PC-9 (cell line): ENCODE measurements at regions not wholly inside any gene's neighbourhood (a gene's known extent, or its start where the extent isn't known, plus 50 kb on each side); places are given as distances from the start of the nearest gene placed in this dataset.

ENCODE experiments used
- BruUV-seq: library from RNA; stranded (reverse); fragments of 400-500 nt; replicated peaks from 2 replicates; lab custom pipeline; 2021; lab: Mats Ljungman, UMichigan
- CTCF ChIA-PET: fragments of 300-600 bp; sonication (Branson Sonifier 250); formaldehyde crosslinking; loops from one replicate; lab custom pipeline; 2022; ENCODE audit warnings: antibody characterized with exemption; lab: Charles Lee
- POLR2A ChIA-PET: fragments of 300-600 bp; sonication (Branson Sonifier 250); formaldehyde crosslinking; loops from one replicate; lab custom pipeline; 2022; ENCODE audit warnings: antibody characterized with exemption; ENCODE audit not compliant: unreplicated experiment; lab: Charles Lee
- DNase-seq, 2 experiments: peaks; one replicate each; pipeline versions ENCODE4 v3.0.0 to v3.0.0-alpha.2; 2015 to 2022; ENCODE audit warnings: mixed read lengths in 1 of 2
- H2AFZ ChIP-seq: fragments of 200-600 bp; sonication (generic); 2 replicates; pipeline ENCODE4 v1.8.1; 2017; ENCODE audit warnings: antibody characterized with exemption
- H3F3A ChIP-seq: fragments of 200-600 bp; sonication (generic); 2 replicates; pipeline ENCODE4 v1.8.1; 2017; ENCODE audit warnings: antibody characterized with exemption, mild to moderate bottlenecking, low read depth; ENCODE audit not compliant: insufficient read depth
- H3K27ac ChIP-seq: fragments of 200-600 bp; sonication (generic); 2 replicates; pipeline ENCODE4 v1.6.1; 2016; ENCODE audit warnings: mixed run types
- H3K27me3 ChIP-seq: fragments of 200-600 bp; sonication (generic); 2 replicates; pipeline ENCODE4 v1.6.1; 2016; ENCODE audit warnings: low read depth, mixed run types; ENCODE audit not compliant: insufficient read depth
- H3K36me3 ChIP-seq: fragments of 200-600 bp; sonication (generic); 2 replicates; pipeline ENCODE4 v1.6.1; 2016; ENCODE audit warnings: low read depth, mixed run types
- H3K4me1 ChIP-seq: fragments of 200-600 bp; sonication (generic); replicated peaks from 2 replicates; pipeline ENCODE4 v1.6.1; 2016; ENCODE audit warnings: mixed run types; ENCODE audit not compliant: insufficient read depth
- H3K4me2 ChIP-seq: fragments of 200-600 bp; sonication (generic); 2 replicates; pipeline ENCODE4 v1.6.1; 2017; ENCODE audit warnings: mixed run types
- H3K4me3 ChIP-seq: fragments of 200-600 bp; sonication (generic); 2 replicates; pipeline ENCODE4 v1.6.1; 2016; ENCODE audit warnings: mixed run types
- H3K79me2 ChIP-seq: fragments of 200-600 bp; sonication (generic); 2 replicates; pipeline ENCODE4 v1.6.1; 2017; ENCODE audit warnings: low read depth, mixed run types
- H3K9me2 ChIP-seq: fragments of 200-600 bp; sonication (generic); 2 replicates; pipeline ENCODE4 v1.8.1; 2017; ENCODE audit warnings: mild to moderate bottlenecking; ENCODE audit not compliant: insufficient read depth
- H3K9me3 ChIP-seq: fragments of 200-600 bp; sonication (generic); 2 replicates; pipeline ENCODE4 v1.8.1; 2016; ENCODE audit warnings: low read depth; ENCODE audit not compliant: insufficient read depth
- H4K20me1 ChIP-seq: fragments of 200-600 bp; sonication (generic); 2 replicates; pipeline ENCODE4 v1.8.1; 2017; ENCODE audit not compliant: insufficient read depth
- EZH2 ChIP-seq: fragments of 200-600 bp; sonication (generic); IDR thresholded peaks from 2 replicates; pipeline ENCODE4 v1.8.0; 2017; ENCODE audit warnings: antibody characterized with exemption, low read depth
- intact Hi-C: fragments of 100-400 bp; cut with micrococcal nuclease; formaldehyde crosslinking; loops from one replicate; pipeline ENCODE4 v1.10.0; 2022; ENCODE audit not compliant: unreplicated experiment
- TF ChIP-seq, protein P1 (sequence below): fragments of 200-600 bp; sonication (generic); conservative IDR thresholded peaks from 2 replicates; pipeline ENCODE4 v1.6.1; 2017; ENCODE audit warnings: mixed run types, antibody characterized with exemption, mild to moderate bottlenecking, moderate library complexity

DNA sequence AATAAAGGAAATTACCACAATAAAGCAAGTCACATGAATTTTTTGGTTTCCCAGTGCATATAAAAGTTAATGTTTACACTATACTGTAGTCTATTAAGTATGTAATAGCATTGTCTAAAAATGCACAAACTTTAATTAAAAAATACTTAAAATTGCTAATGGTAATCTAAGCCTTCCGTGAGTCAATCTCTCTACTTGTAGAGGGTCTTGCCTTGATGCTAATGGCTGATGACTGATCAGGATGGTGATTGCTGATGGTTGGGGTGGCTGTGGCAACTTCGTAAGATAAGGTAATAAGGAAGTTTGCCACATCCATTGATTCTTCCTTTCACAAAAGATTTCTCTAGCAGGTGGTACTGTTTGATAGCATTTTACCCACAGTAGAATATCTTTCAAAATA is 466.6 kb upstream of the PROX1 start:
- H3K79me2 ChIP-seq = no peaks in the 10 kb centered on the region

DNA sequence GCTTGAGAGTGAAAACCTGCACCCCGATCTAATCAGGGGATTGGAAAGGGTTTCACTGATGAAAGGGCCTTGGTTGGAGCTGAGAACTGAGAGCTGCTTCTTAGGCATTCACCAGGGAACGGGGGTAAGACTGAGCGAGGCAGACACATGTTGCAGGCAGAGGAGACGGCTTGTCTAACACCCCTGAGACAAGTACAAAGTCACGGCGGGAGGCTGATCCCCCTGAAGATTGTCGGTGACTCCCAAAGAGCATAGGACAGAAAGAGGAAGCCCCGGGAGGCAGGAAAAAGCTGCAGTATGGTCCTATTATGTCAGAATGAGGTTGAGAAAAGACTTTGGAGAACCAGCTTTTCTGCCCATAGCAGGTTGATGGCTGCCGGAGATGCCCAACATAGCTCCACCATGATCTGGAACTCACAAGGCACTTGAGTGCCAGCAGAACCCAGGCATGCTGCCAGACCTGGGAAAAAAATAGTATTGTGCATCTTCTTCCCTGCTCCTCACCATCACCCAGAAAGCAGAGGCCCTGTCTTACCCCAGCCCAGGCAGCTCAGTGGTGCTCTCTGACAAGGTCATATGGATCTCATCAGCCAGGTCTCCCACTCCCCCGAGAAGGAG is 463.9 kb upstream of the PROX1 start:
- TF ChIP-seq EZH2 = no peak
- TF ChIP-seq, protein P1, sequence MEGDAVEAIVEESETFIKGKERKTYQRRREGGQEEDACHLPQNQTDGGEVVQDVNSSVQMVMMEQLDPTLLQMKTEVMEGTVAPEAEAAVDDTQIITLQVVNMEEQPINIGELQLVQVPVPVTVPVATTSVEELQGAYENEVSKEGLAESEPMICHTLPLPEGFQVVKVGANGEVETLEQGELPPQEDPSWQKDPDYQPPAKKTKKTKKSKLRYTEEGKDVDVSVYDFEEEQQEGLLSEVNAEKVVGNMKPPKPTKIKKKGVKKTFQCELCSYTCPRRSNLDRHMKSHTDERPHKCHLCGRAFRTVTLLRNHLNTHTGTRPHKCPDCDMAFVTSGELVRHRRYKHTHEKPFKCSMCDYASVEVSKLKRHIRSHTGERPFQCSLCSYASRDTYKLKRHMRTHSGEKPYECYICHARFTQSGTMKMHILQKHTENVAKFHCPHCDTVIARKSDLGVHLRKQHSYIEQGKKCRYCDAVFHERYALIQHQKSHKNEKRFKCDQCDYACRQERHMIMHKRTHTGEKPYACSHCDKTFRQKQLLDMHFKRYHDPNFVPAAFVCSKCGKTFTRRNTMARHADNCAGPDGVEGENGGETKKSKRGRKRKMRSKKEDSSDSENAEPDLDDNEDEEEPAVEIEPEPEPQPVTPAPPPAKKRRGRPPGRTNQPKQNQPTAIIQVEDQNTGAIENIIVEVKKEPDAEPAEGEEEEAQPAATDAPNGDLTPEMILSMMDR = no peak
- H3K79me2 ChIP-seq = no peaks in the 10 kb centered on the region
- no peaks in the 10 kb centered on the region for H4K20me1 ChIP-seq
- no peak for DNase-seq
- peaks cover 9% of the 10 kb centered on the region; the same call in 1 of the 2 replicates for H3K9me3 ChIP-seq
- H3K4me2 ChIP-seq = no peak overlapping the region
- BruUV-seq = no TSS peak
- intact Hi-C loops = no loop called here
- H3K4me3 ChIP-seq = no peak overlapping the region
- CTCF ChIA-PET = no interaction called here
- no peaks in the 10 kb centered on the region for H3K4me1 ChIP-seq
- H3F3A ChIP-seq = no peaks in the 10 kb centered on the region
- H3K9me2 ChIP-seq = no peaks in the 10 kb centered on the region
- H3K36me3 ChIP-seq = no peaks in the 10 kb centered on the region
- POLR2A ChIA-PET = no interaction called here
- no peaks in the 10 kb centered on the region for H3K27me3 ChIP-seq
- no peak overlapping the region for H2AFZ ChIP-seq
- H3K27ac ChIP-seq = no peak overlapping the region

More for the DNA sequence above, 466.6 kb upstream of the PROX1 start:
- TF ChIP-seq, protein P1 = no peak
- TF ChIP-seq EZH2 = no peak
- H3K9me2 ChIP-seq = no peaks in the 10 kb centered on the region
- H3K4me3 ChIP-seq = no peak overlapping the region
- intact Hi-C loops = no loop called here
- no peaks in the 10 kb centered on the region for H3F3A ChIP-seq
- no peaks in the 10 kb centered on the region for H3K27me3 ChIP-seq
- H3K4me1 ChIP-seq = no peaks in the 10 kb centered on the region
- peaks cover 9% of the 10 kb centered on the region; the same call in 1 of the 2 replicates for H3K9me3 ChIP-seq
- no TSS peak for BruUV-seq
- ChIA-PET CTCF (no interaction called here), POLR2A (no interaction called here)
- no peaks in the 10 kb centered on the region for H3K36me3 ChIP-seq
- no peak overlapping the region for H3K27ac ChIP-seq
- H2AFZ ChIP-seq = no peak overlapping the region
- DNase-seq = no peak
- no peaks in the 10 kb centered on the region for H4K20me1 ChIP-seq
- no peak overlapping the region for H3K4me2 ChIP-seq

DNA sequence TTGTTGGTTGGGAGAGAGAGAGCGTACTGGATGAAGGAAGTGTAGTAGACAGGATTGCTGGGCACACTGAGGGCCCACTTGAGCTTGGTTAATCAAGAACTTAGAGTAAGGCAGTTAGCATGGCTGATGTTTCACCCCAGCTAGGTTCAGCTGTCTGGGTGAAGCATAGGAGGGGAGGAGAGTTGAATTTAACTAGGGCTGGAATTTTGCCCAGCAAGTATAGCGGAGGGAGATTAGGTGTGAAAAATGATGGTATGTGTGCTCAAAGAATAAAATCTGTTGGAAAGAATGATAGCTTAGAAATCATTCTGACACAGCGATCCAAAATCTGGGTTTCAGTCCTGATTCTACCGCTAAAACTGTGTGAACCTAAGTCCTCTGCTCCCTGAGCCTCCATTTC is 461.5 kb upstream of the PROX1 start:
- CTCF ChIA-PET = no interaction called here
- Histone ChIP-seq H3K79me2 (no peaks in the 10 kb centered on the region), H3K4me3 (no peak overlapping the region), H3K4me1 (no peaks in the 10 kb centered on the region), H3K9me2 (no peaks in the 10 kb centered on the region), H3K4me2 (no peak overlapping the region), H3F3A (no peaks in the 10 kb centered on the region), H3K27me3 (no peaks in the 10 kb centered on the region), H3K36me3 (no peaks in the 10 kb centered on the region), H2AFZ (no peak overlapping the region), H4K20me1 (no peaks in the 10 kb centered on the region), H3K27ac (no peak overlapping the region), H3K9me3 (peaks cover 9% of the 10 kb centered on the region; the same call in 1 of the 2 replicates)
- DNase-seq = no peak
- no TSS peak for BruUV-seq
- intact Hi-C loops = no loop called here
- TF ChIP-seq, protein P1 = no peak
- no peak for TF ChIP-seq EZH2
- POLR2A ChIA-PET = no interaction called here
